ACC112 (cell line): ENCODE measurements at regions not wholly inside any gene's neighbourhood (a gene's known extent, or its start where the extent isn't known, plus 50 kb on each side); places are given as distances from the start of the nearest gene placed in this dataset.
"Not testable (repeated sequence)": the region's sequence is repeated elsewhere in the genome, so short reads cannot be mapped to it uniquely, and the experiment has no call there.

Source experiments
- H2AFZ ChIP-seq: fragments of 200-600 bp; sonication (generic); one replicate; pipeline ENCODE4 v1.6.0; 2017; ENCODE audit warnings: antibody characterized with exemption, low read length; ENCODE audit not compliant: unreplicated experiment
- H3K27ac ChIP-seq: fragments of 200-600 bp; sonication (generic); 2 replicates; pipeline ENCODE4 v1.5.1; 2014; ENCODE audit warnings: low read depth, mild to moderate bottlenecking, antibody characterized with exemption, low read length, moderate library complexity
- H3K27me3 ChIP-seq: fragments of 200-600 bp; sonication (generic); 2 replicates; pipeline ENCODE4 v1.6.1; 2014; ENCODE audit warnings: mild to moderate bottlenecking, antibody characterized with exemption, low read length, moderate library complexity, mixed read lengths; ENCODE audit not compliant: insufficient read depth
- H3K36me3 ChIP-seq: fragments of 200-600 bp; sonication (generic); 2 replicates; pipeline ENCODE4 v1.6.1; 2016; ENCODE audit warnings: mild to moderate bottlenecking, antibody characterized with exemption, low read length, moderate library complexity, mixed read lengths; ENCODE audit not compliant: insufficient read depth
- H3K4me1 ChIP-seq: fragments of 200-600 bp; sonication (generic); one replicate; pipeline ENCODE4 v1.6.1; 2016; ENCODE audit warnings: low read length, mixed read lengths; ENCODE audit not compliant: insufficient read depth, unreplicated experiment, control insufficient read depth
- H3K4me3 ChIP-seq: fragments of 200-600 bp; sonication (generic); 2 replicates; pipeline ENCODE4 v1.5.1; 2014; ENCODE audit warnings: mild to moderate bottlenecking, low read depth, low read length
- H3K79me2 ChIP-seq: fragments of 200-600 bp; sonication (generic); one replicate; pipeline ENCODE4 v1.6.0; 2016; ENCODE audit warnings: low read length; ENCODE audit not compliant: control insufficient read depth, unreplicated experiment, insufficient read depth

GRCh38 chr4:14335872-14336271 is 666.4 kb upstream of the CPEB2 start:
- Histone ChIP-seq H3K36me3 (no peaks in the 10 kb centered on the region), H3K4me1 (peaks cover 16% of the 10 kb centered on the region), H3K79me2 (no peaks in the 10 kb centered on the region), H3K27me3 (no peaks in the 10 kb centered on the region), H2AFZ (no peak overlapping the region), H3K4me3 (no peak overlapping the region), H3K27ac (no peak overlapping the region)

- Histone ChIP-seq H3K27ac (no peak overlapping the region), H3K79me2 (no peaks in the 10 kb centered on the region), H3K27me3 (no peaks in the 10 kb centered on the region), H3K36me3 (no peaks in the 10 kb centered on the region), H2AFZ (peak overlapping the region; percentile 48), H3K4me1 (peaks cover 16% of the 10 kb centered on the region), H3K4me3 (no peak overlapping the region)
These were observed 665.6 kb upstream of the CPEB2 start for GRCh38 chr4:14336656-14337055.

- Histone ChIP-seq H3K4me3 (no peak overlapping the region), H3K79me2 (no peaks in the 10 kb centered on the region), H2AFZ (no peak overlapping the region), H3K27me3 (no peaks in the 10 kb centered on the region), H3K36me3 (no peaks in the 10 kb centered on the region), H3K4me1 (peaks cover 16% of the 10 kb centered on the region), H3K27ac (no peak overlapping the region)
These were observed 664.2 kb upstream of the CPEB2 start for GRCh38 chr4:14337892-14338584.

GRCh38 chr4:14338585-14339265 is 663.6 kb upstream of the CPEB2 start:
- Histone ChIP-seq H3K79me2 (no peaks in the 10 kb centered on the region), H3K4me1 (peaks cover 16% of the 10 kb centered on the region), H3K27me3 (no peaks in the 10 kb centered on the region), H3K4me3 (no peak overlapping the region), H3K36me3 (no peaks in the 10 kb centered on the region), H3K27ac (no peak overlapping the region), H2AFZ (no peak overlapping the region)

GRCh38 chr4:14339715-14340114 is 662.6 kb upstream of the CPEB2 start:
- peaks cover 16% of the 10 kb centered on the region for H3K4me1 ChIP-seq
- no peak overlapping the region for H2AFZ ChIP-seq

GRCh38 chr4:14340321-14340720 is 662.0 kb upstream of the CPEB2 start:
- no peak overlapping the region for H3K27ac ChIP-seq
- no peaks in the 10 kb centered on the region for H3K79me2 ChIP-seq
- H3K4me1 ChIP-seq, result peaks cover 19% of the 10 kb centered on the region
- H2AFZ ChIP-seq, result no peak overlapping the region
- H3K36me3 ChIP-seq, result no peaks in the 10 kb centered on the region
- no peaks in the 10 kb centered on the region for H3K27me3 ChIP-seq
- no peak overlapping the region for H3K4me3 ChIP-seq

More at GRCh38 chr4:14339715-14340114, 662.6 kb upstream of the CPEB2 start:
- Histone ChIP-seq H3K27ac (no peak overlapping the region), H3K4me3 (no peak overlapping the region), H3K27me3 (no peaks in the 10 kb centered on the region), H3K36me3 (no peaks in the 10 kb centered on the region), H3K79me2 (no peaks in the 10 kb centered on the region)

- no peak overlapping the region for H3K27ac ChIP-seq
- no peaks in the 10 kb centered on the region for H3K36me3 ChIP-seq
- H3K4me1 ChIP-seq, result peaks cover 7% of the 10 kb centered on the region
- no peaks in the 10 kb centered on the region for H3K27me3 ChIP-seq
- no peaks in the 10 kb centered on the region for H3K79me2 ChIP-seq
- H2AFZ ChIP-seq, result peak overlapping the region; percentile 61
- H3K4me3 ChIP-seq, result no peak overlapping the region
These were observed 658.3 kb upstream of the CPEB2 start for GRCh38 chr4:14343961-14344360.

GRCh38 chr4:14345356-14345775 is 656.9 kb upstream of the CPEB2 start:
- no peak overlapping the region for H3K4me3 ChIP-seq
- no peaks in the 10 kb centered on the region for H3K36me3 ChIP-seq
- no peaks in the 10 kb centered on the region for H3K27me3 ChIP-seq
- H3K4me1 ChIP-seq, result peaks cover 7% of the 10 kb centered on the region
- no peak overlapping the region; the same call in 1 of the 2 replicates for H3K27ac ChIP-seq
- H2AFZ ChIP-seq, result peak overlapping the region; percentile 40
- no peaks in the 10 kb centered on the region for H3K79me2 ChIP-seq

- H3K4me1 ChIP-seq, result peaks cover 7% of the 10 kb centered on the region
- no peaks in the 10 kb centered on the region for H3K36me3 ChIP-seq
- no peaks in the 10 kb centered on the region for H3K27me3 ChIP-seq
- no peak overlapping the region for H3K4me3 ChIP-seq
- H2AFZ ChIP-seq, result no peak overlapping the region
- H3K79me2 ChIP-seq, result no peaks in the 10 kb centered on the region
- H3K27ac ChIP-seq, result no peak overlapping the region
These were observed 654.8 kb upstream of the CPEB2 start for GRCh38 chr4:14347526-14347925.

GRCh38 chr4:14348506-14348905 is 653.8 kb upstream of the CPEB2 start:
- Histone ChIP-seq H2AFZ (no peak overlapping the region), H3K4me3 (no peak overlapping the region), H3K27me3 (no peaks in the 10 kb centered on the region), H3K27ac (no peak overlapping the region), H3K36me3 (no peaks in the 10 kb centered on the region), H3K4me1 (peaks cover 7% of the 10 kb centered on the region), H3K79me2 (no peaks in the 10 kb centered on the region)

- not testable (repeated sequence) for H3K27me3 ChIP-seq, H2AFZ ChIP-seq, H3K27ac ChIP-seq, H3K36me3 ChIP-seq, H3K79me2 ChIP-seq, H3K4me3 ChIP-seq, H3K4me1 ChIP-seq
These were observed 643.6 kb upstream of the CPEB2 start for GRCh38 chr4:14358544-14359160.
